ENCODE measurements at regions not wholly inside any gene's neighbourhood (a gene's known extent, or its start where the extent isn't known, plus 50 kb on each side); places are given as distances from the start of the nearest gene placed in this dataset.

DNA sequence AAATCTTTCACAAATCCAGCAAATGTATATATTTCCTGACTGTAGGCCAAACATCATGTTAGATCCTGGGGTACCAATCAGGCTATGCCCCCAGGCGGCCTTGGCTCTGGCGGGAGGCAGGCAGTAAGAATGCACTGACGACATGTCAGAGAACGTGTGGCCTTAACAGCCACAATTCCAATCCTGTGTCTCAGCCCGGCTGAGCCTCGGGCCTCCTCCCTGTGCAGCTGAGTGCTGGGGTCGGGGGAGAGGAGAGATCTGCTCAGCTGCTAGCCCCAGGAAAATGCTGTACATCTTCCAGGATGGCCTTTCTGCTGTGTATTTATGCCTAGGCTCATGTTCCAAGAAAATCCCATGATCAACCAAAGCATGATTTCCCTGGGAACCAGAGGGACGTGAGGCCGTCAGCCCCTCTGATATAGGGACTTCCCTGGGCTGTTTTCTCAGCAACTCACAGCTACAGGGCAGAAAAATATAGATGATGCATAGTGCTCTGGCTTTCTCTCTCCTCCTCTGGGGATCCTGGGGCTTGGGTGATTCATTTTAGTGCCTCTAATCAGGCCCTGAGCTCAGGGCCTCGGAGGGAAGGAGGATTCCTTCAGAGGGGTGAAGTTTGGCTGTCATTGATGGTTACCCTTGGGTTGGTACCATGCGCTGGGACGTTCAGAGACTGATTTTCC is 604.0 kb downstream of the HS3ST4 start:
- DNase-seq = no peak

DNA sequence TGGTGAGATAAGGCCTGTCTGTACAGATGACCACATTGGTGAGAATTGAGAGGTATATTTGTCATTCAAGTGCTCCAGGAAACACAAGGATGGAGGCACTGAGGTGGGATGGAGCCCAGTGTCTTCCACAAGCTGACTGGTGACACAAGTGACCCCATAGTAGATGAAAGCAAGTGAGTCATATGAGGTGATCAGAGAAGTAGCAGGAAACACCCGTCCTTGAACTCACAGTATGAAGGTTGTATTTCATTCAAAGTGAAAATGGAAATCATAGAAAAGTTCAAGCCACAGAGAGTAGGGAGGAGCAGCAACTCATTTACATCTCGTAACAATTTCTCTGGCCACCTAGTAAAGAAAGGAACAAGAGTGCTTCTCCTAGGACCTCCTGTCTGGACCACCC is 609.8 kb downstream of the HS3ST4 start:
- no peak for DNase-seq

DNA sequence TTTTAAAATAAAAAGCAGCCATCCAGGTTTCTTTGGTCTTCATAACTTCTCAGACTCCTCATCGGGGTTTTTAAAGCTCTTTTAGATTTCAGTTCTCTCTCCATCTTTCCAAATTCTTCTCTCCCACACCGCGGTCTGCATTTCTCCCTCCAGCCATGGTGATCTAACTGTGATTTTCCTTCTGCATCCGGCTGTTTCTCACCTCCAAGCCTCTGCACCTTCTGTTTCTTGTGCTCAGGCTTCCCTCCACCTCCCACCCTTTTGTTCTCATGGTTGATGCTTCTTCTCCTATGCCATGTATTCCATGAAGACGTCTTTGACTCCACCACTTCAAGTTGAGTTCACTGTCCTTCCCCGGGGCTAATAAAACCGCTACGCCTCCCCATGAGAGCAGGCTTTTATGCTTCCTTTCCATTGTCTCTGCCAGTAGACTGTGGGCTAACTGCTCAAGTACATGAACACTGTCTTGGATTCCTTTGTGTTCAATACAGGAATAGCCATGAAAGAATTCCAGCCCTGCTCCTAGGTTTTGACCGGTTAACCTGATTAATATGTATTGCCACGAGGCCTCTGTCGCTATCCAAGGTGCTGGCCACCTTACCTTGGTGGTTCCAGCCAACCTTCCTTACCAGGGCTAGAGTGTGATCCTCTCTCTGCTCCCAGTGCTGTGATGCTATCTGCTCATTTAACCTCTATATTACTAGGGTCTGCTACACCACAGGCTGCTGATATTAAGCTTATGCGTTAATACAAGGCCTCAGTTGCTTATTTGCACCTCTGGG is 625.1 kb downstream of the HS3ST4 start:
- no peak for DNase-seq

DNA sequence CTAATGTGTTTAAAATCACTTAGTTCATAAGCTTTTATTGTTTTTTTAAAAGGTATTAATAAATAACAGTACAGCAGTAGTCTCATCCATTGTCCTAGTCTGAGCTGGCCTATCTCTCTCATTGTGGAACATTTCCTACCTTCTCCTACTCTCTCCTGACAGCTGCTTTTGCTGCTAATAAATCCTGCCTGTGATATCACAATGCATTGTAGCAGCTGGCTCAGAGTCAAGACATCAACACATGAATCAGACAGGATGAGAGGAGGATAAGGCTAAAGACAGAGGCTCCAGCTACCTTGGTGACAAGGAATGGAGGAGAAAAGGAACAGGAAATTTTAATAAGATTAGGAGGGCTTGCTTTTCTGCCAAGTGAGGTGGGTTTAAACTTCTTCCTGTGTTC is 626.1 kb downstream of the HS3ST4 start:
- DNase-seq = no peak

DNA sequence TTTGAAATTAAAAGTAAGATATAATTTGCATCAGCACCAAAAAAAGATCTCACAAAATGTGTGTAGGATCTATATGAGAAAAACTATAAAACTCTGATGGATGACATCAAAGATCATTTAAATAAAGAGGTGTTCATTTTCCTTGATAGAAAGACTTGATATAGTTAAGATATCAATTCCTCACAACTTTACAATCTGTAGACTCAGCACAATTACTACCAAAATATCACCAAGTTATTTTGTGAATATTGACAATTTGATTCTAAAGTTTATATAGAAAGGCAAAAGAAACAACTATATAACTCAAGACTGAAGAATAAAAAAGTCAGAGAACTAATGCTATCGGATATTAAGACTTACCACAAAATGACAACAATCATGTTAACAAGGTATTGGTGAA is 638.9 kb downstream of the HS3ST4 start:
- DNase-seq = no peak

DNA sequence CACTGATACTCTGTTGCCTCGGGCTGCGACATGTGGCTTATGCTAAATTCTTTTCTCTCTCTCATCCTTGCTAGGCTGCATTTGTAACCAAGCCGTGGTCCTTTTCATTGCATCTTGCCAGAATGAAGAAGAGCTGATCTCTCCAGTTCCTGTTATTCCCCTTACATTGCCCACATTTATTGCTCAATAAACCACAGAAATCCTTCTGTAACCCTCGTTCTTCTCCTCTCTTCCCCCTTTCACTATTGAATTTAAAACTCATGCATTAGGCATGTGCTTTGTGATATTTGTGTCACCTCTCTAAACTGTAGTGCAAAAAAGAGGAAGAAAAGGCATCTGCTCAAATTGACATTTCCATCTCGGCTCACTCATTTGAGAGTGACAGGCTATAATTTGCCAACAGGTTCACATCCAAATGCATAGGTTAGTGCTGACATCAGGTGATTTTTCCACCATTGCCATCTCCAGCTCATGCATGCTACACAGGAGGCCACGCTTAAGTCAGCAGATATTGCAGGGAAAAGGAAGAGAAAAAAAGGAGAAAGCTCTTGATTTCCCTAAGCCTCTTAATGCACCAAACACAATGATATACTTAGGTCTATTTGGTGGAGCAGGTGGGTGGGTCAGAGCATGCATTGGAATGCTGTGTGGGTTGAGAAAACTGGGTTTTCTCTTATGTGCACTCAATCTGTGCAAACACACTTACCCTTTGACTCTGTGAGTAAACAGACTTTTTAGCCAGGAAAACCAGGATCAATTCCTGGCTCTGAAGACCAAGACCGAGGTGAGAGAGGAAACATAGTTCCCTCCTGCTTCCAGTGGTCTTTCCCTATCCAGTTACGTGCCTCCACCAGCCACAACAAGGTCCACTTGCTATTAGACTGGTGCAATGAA is 642.7 kb downstream of the HS3ST4 start:
- DNase-seq = no peak

DNA sequence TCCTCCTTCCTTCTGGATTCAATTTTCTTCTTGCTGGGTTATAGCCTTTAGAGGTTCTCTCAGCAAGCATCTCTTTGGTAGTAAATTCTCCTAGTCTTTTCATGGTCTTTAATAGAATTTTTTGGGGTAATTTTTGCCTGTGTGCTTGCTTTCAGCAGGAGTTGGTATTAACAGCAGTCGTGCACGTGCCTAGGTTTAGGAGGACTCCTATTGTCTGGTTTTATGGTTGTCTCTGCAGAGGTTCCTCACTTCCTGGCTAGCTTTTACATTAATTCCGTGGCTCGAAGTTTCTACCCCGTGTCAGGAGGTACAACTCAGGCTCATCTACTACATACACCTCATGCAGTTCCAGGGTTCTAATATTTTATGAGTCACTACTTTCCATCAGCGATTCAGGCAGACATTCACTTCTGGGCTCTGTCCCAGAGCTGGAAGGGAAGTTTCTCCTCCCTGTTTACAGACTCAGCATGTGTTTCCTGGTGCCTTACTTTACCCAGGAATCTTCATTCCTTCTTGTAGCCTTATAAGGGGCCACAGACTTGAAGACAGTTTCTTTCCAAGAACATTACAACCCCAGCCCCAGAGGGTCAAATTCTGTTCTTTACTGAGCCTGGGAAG is 643.6 kb downstream of the HS3ST4 start:
- no peak for DNase-seq

DNA sequence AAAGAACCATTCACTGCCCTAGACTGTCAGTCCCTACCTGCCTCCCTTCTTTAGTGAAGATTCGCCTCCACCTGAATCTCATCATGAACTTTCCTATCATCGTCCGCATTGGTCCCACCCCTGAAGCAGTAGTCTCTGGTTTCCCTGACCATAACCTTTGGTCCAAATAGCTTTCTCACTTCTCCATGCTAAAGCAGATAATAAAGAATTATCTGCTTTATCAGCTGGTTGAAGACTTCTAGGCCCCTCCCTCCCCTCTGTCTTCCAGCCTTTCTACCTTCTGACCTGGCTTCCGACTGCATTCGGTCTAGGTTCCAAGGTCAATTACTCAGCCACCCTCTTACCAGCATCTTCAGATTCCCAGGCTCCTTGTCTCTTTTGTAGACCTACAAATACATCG is 650.9 kb downstream of the HS3ST4 start:
- no peak for DNase-seq

DNA sequence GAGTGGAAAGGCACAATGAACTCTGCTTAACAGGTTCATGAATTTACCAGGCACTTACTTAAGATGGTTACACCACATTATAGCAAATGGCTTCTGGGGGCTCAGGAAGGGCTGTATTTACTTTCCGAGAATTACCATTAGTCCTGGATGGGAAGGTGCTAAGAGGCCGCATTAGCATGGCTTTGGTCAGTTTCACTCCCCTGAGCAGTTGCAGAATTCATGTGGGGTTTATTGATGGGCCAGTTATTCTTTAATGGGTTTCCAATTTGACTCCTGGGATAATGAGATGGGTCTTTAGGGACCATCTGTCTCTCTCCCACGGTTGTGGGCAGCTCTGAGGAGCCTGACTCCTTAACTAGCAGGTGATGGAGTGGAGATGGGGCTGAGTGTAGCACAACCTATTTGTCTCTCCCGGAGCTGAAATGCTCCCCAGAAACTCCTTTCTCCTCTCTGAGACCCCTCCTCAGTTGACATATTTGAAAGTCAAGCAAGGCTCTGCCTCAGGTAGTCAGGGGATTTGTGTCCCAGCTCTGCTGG is 652.5 kb downstream of the HS3ST4 start:
- no peak for DNase-seq

DNA sequence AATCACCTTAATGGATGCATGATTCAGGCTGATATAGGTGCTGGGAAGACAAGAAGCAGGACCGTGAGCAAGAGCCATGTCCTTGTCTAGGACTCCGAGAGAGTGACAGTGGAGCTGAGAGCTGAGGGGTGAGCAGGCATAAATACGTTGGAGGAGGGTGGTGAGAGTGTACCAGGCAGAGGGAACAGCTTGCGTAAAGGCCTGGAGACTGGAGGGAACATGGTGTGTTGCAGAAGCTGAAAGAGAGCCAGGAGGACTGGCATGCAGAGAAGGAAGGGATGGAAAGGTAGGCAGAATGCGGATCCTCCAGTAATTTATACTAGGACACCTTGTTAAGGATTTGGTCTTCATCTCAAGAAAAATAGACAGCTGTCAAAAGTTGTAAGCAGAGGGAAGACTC is 653.2 kb downstream of the HS3ST4 start:
- DNase-seq = no peak

DNA sequence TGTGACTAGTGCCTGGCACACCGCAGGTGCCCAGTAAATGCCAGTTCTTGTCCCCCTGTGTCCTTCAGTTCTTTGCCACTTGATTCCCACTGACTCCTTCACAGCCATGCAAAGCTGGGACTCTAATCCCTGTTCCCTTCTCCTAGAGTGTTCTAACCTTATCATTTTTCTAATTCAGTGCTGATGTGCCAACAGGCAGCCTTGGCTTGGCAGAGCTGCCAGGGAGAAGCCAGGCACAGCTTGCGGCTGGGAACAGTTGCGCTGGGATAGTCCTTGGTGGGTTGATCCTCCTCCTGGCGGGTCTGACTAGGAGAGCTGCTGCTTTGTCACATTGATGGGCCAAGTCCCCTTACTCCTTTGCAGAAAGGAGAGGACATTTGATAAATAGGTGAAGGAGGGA is 654.2 kb downstream of the HS3ST4 start:
- DNase-seq = no peak

DNA sequence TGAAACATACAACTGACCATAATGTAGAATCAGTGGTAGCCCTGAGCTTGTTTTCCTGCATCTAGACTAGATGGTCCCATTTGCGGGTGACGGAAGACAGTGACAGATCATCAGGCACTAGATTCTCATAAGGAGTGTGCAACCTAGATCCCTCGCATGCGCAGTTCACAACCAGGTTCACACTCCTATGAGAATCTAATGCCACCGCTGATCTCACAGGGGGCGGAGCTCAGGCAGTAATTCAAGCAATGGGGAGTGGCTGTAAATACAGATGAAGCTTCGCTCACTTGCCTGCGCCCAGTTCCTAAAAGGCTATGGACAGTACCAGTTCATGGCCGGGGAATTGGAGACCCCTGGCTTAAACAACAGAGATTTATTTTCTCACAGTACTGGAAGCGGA is 656.3 kb downstream of the HS3ST4 start:
- no peak for DNase-seq

DNA sequence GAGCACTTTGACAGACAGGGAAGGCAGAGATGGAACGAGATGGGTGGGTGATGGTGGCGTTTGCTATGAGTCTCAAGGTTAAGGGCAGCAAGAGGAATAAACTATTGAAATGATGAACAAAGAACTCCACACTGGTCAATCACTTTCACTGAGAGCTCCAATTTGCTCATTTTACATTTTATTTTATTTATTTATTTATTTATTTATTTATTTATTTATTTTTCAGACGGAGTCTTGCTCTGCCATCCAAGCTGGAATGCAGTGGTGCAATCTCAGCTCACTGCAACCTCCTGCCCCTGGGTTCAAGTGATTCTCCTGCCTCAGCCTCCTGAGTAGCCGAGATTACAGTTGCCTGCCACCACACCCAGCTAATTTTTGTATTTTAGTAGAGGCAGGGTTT is 669.1 kb downstream of the HS3ST4 start:
- DNase-seq = no peak

DNA sequence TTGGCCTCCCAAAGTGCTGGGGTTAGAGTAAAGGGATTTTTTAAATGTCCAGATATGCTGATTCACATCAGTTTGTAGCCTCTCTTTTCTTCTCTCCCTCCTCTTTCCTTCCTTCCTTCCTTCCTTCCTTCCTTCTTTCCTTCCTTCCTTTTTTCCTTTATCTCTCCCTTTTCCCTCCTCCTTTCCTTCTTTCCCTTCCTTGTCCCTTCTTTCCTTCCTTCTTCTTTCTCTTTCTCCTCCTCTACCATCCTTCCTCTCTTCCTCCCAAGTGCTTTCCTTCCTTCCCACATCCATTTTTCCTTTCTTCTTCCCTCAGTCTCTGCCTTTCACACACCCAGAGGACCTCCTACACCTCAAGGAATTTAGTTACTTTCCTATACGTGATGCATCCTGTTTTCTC is 671.8 kb downstream of the HS3ST4 start:
- no peak for DNase-seq

DNA sequence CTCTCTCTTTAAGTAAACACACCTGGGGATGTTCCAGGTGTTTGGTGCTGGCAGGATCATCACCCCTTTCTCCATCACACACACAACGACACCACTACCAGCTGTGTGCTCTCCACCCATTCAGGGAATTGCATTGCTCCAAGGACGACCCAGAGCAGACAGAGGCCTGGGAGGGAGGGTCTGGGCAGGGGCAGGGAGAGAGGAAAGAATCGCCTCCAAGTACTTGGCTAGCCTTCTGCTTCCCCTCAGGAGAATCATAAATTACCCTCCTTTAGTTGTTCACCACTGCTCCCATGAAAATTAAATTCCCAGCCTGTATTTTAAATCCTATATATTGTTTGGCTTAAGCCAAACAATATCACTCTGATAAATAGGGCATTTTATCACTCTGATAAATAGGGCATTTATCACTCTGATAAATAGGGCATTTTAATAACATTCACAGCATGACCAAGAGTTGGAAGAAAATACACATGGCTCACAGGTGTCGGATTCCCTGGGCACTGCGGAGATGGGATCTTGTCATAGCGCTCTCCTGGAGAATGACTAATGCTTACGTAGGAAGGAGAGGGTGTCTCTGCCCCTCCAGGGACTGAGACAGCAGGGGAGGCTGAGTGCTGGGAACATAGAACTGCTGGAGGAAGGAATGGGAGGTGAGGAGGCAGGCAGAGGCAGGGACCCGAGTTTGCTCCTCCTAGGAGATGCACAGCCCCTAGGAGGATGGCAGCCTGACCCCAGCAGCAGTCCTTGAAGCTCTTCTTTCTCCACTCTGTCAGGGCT is 673.6 kb downstream of the HS3ST4 start:
- no peak for DNase-seq

DNA sequence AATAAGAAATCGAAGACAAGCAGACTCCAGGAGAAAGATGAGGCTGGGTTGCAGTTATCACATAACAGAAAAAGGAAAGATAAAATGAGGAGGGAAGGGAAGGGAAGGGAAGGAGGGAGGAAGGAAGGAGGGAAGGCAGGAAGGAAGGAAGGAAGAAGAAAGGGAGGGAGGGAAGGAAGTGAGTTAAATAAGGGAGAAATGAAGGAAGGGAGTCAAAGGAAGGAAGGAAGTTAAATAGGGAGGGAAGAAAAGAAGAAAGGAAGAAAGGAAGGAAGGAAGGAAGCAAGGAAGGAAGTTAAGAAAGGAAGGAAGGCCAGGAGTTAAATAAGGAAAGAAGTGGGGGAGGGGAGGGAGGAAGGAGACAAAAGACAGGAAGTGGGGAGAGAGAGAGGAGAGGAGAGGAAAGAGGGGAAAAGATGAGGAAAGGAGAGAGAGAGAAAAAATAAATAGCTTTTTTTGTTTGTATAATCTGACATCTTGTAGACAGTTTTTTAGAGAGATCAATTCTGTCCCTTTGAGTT is 679.6 kb downstream of the HS3ST4 start:
- no peak for DNase-seq

DNA sequence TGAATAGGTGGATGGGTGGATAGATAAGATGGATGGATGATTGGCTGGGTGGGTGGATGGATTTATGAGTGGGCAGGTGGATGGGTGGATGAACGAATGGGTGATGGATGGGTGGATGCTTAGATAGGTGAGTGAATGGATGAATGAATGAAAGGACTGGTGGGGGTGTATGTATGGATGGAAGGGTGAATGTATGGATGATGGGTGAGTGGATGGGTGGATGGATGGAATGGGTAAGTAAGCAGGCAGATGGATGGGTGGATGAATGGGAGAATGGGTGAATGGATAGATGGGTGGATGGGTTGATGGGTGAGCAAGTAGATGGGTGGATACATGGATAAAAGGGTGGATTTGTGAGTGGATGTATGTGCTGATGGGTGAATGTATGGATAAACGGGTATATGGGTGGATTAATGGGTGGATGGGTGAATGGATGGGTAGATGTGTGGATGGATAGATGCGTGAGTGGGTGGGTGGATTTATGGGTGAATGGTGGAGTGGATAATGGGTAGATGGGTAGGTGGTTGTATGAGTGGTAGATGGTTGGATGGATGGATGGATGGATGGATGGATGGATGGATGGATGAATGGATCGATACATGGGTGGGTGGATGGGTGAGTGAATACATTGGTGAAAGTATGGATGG is 682.6 kb downstream of the HS3ST4 start:
- no peak for DNase-seq

DNA sequence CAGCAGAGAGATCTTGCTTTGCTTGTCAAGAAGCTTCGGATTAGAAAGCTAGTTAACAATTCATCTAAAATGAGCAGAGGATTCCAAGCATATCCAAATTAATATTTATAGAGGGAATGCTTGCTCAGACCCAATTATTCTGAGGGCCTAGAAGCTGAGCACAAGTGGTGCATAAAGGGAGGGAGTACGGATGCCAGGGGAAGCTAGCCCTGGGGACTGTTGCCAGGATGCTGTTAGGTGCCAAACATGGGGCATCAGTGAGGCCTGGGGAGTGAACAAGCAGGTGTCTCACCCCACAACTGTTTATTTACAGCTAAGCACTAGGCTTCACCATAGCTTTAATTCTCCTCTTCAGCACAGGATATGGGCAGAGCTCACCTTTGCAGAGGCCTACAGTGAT is 684.1 kb upstream of the C16orf82 start:
- DNase-seq = no peak

DNA sequence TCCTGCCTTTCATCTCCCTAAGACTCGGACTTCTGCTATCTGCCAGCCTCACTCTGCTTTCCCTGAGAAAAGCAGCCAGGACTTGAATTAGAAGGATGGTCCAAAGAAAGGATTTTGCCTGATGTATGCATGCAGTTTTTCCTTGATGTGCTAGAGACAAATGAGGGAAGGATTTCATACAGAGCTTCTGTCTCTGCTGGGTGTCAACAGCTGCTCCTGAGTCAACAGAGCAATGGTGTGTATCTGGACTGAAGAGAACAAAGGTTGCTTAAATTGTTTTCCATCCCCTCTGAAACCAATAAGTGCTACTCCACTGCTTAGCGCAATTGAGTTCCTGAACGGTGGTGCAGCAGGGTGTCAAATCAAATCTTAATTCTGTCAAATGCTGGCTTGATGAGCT is 680.6 kb upstream of the C16orf82 start:
- no peak for DNase-seq

DNA sequence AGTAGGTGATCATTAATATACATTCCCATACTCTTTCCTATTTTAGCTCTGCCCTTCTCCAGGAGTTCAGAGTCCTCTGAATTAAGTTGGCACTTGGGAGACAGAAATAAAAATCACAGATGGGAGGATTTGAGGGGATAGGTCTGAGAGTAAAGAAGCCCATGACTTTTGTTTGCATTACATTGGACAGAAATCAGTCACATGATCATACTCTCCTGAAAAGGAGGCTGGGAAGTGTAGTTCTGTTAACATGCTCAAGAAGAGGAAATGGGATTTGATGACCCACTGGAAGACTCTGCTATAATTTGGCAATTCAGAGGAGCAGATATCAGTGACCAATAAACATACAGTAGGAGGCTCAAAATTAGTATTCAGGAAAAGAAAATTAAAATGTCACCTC is 674.9 kb upstream of the C16orf82 start:
- DNase-seq = no peak

DNA sequence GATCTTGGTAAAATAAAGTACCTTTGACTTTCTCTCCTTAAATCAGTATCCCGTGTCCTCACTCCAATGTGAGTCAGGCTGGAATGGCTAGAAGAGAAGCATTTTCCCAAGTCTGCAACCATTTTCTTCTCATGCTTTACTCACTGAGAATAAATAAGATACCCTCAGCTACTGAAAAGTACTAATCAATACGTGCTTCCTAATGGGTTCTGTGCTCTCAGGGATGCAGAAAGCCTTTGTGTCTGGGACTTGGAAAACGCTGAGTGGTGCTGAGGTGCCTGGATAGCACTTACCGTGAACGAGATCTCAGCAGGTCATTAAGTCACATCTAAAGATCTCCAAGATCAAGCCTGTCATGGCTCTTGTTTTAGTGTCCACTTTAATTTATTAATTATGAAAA is 672.3 kb upstream of the C16orf82 start:
- no peak for DNase-seq
